Coronary artery (tissue), 2 donors: ENCODE measurements at regions not wholly inside any gene's neighbourhood (a gene's known extent, or its start where the extent isn't known, plus 50 kb on each side); places are given as distances from the start of the nearest gene placed in this dataset.

Source experiments
- DNase-seq: peaks from one replicate; pipeline ENCODE4 v3.0.0-alpha.2; 2017; ENCODE audit warnings: low spot score
- H3K27ac ChIP-seq, 2 donors: fragments of 200-600 bp; sonication (generic); one replicate each; pipeline ENCODE4 v1.5.1; 2016 to 2019
- H3K4me3 ChIP-seq: fragments of 200-600 bp; sonication (generic); 2 replicates; pipeline ENCODE4 v1.5.1; 2016; ENCODE audit warnings: mild to moderate bottlenecking, moderate library complexity
- TF ChIP-seq, protein P1 (sequence below): fragments of 200-600 bp; sonication (generic); IDR thresholded peaks from one replicate; pipeline ENCODE4 v1.5.1; 2019; ENCODE audit warnings: antibody characterized with exemption

DNA sequence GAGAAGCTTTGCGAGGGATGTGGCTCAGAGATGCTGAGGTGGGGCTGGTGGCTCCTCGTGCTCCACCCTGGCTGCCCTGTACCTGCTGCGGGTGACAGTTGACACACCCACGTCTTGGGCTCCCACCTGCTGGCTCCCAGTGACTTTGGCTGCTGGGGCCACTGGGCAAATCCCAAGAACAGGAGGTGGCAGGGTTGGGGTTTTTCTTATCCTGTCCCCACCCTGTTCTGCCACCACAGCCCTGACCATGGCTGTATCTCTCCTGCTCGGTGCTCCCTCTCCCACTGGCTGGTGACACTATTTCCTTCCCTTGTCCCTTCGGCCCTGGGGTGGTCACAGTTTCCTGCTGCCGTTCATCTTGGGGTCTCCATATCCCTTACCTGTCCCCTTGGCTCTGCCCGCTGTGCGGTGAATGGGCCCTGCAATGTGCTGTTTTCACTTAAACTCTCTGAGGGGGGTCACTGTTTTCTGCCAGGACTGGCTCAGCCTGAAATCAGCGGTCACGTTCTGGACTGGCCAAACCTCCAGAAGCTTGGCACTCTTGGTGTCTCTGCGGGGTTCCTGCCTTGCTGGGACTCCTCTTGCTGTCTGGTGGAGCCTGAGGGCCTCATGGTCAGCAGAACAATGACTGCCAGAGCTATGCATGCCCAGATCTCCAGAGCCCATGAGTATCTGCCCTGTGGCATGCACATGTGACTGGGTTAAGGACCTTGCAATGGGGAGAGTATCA, 144.2 kb downstream of the IRF8 start:
- TF ChIP-seq, protein P1, sequence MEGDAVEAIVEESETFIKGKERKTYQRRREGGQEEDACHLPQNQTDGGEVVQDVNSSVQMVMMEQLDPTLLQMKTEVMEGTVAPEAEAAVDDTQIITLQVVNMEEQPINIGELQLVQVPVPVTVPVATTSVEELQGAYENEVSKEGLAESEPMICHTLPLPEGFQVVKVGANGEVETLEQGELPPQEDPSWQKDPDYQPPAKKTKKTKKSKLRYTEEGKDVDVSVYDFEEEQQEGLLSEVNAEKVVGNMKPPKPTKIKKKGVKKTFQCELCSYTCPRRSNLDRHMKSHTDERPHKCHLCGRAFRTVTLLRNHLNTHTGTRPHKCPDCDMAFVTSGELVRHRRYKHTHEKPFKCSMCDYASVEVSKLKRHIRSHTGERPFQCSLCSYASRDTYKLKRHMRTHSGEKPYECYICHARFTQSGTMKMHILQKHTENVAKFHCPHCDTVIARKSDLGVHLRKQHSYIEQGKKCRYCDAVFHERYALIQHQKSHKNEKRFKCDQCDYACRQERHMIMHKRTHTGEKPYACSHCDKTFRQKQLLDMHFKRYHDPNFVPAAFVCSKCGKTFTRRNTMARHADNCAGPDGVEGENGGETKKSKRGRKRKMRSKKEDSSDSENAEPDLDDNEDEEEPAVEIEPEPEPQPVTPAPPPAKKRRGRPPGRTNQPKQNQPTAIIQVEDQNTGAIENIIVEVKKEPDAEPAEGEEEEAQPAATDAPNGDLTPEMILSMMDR = no peak
- Histone ChIP-seq H3K4me3 (no peak overlapping the region), H3K27ac (no peak overlapping the region)
- no peak for DNase-seq

DNA sequence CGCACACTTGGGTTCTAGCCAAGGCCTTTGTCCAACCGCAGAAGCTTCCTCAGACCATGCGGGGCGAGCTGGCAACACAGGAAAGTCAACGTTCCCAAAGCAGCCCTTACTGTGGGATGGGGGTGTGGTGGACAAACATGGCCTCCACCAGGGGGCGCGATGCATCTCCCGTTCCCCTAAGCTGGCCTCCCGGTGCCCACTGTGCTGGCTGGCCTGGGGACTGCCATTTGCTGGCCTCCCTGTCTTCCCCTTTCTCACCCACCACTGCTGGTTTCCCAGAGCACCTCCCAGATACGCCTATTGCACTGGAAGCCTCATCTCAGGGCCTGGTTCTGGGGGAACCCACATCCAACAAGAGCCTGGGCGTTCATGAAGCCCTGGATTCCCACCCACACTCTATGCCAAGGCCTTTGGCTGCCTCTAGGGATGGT, 145.3 kb downstream of the IRF8 start:
- no peak for DNase-seq
- TF ChIP-seq, protein P1 = no peak
- H3K27ac ChIP-seq = no peak overlapping the region

DNA sequence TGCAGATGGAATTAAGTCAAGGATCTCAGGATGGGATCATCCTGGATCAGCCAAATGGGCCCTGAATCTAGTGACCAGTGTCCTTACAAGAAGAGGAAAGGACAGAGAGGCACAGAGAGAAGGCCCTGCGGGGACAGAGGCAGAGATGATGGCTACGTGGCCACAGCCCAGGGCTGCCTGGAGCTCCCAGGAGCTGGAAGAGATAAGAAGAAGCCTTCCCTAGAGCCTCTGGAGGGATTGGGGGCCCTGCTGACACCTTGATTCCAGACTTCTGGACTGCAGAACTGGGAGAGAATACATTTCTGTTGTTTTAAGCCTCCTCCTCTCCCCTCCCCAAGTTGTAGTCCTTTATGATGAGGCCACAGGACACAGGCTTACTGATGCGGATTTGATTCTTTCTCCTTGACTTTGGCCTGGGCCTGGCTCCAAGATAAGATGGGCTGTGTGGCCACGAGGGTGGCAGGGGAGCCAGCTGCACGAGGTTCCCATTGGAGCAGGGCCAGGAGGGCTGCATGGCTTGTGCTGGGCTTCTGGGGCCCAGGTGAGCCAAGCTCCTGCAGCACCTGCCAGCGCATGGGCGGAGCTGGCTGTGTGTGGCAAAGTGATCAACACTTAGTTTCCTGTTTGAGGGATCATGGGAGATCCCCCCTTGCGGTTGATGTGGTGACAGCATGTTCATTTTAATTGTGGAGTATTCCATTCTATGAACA, 146.1 kb downstream of the IRF8 start:
- no peak overlapping the region for H3K27ac ChIP-seq
- TF ChIP-seq, protein P1 = no peak
- no peak for DNase-seq
- H3K4me3 ChIP-seq = no peak overlapping the region

More for the DNA sequence above, 145.3 kb downstream of the IRF8 start:
- no peak overlapping the region for H3K4me3 ChIP-seq

DNA sequence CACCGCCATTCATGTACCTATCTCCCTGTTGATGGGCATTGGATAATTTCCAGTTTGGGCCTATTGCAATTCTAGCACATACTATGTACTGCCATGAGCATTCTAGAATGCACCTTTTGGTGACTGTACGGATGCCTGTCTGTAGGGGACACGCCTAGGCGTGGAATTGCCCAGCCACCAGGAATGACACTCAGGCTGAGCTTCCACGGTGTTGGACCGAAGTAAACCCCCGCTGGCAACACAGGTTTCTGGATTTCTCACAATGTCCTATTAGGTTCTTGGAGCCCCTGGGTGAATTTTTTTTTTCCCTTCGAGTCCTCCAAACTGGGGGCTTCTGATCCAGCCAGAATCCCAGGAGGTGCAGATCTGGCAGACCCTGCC, 146.6 kb downstream of the IRF8 start:
- TF ChIP-seq, protein P1 = no peak
- no peak overlapping the region for H3K27ac ChIP-seq
- DNase-seq = no peak
- no peak overlapping the region for H3K4me3 ChIP-seq

DNA sequence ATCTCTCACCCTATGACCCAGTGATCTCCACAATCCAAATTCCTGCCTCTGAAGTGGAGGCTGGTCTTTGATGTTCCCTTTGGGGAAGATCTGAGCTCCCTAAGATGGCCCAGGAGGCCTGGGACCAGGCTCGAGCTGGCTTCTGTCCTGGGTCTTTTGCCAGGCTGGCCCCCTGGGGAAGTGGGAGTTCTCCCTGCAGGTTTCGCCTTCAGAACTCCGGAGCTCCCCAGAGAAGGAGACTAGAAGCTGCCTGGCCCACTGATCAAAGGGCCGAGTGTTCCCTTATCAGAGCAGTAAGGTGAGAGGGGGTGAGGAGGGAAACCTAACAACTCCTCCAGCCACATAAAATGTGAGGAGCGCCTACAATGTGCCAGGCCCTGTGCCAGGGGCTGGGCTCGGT, 147.1 kb downstream of the IRF8 start:
- DNase-seq = no peak
- TF ChIP-seq, protein P1 = no peak
- no peak overlapping the region for H3K27ac ChIP-seq
- no peak overlapping the region for H3K4me3 ChIP-seq

DNA sequence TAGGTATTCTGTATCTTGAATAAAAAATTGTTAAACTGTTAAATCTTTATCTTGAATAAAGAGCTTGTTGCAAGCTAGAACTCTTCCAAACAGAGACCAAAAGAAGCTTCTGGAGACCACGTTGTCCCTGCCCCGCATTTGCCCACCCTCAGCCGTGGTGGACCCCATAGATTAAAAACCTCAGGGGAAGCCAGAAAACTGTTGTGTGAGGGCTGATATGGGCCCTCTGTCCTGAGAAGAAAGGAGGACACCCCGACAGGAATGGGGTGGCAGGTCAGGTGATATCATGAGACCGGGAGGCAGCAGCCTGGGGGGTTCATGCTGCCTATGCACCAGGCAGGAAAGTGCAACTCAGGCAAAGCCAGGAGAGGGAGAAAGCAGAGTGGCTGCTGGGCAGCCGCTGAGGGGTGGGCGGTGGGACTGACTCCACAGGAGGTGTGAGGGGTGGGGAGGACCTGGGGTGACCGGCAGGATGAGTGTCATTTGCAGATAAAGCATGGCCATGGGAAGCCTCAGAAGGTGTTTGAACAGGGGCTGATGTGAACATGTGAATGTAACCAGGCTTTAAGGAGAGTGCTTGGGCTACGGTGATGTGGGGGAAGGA, 147.8 kb downstream of the IRF8 start:
- Histone ChIP-seq H3K27ac (no peak overlapping the region), H3K4me3 (no peak overlapping the region)
- DNase-seq = no peak
- TF ChIP-seq, protein P1 = no peak
